Thymus (tissue), 11 donors: ENCODE measurements at regions not wholly inside any gene's neighbourhood (a gene's known extent, or its start where the extent isn't known, plus 50 kb on each side); places are given as distances from the start of the nearest gene placed in this dataset.
A peak's percentile ranks its signal among the peaks of the same experiment; 100 is the strongest.

Experiments used
- DNase-seq, 9 donors: peaks; one replicate each; pipeline ENCODE4 v3.0.0-alpha.2; 2013; ENCODE audit warnings: low spot score in 9 of 9, low read depth in 6 of 9, missing footprints in 1 of 9
- H3K27ac ChIP-seq, 2 donors: one replicate each; pipeline ENCODE4 v1.5.1; 2013; ENCODE audit warnings: control low read depth in 1 of 2, low read depth in 1 of 2, low read length in 1 of 2, mild to moderate bottlenecking in 1 of 2, moderate library complexity in 1 of 2
- H3K27me3 ChIP-seq, 2 donors: one replicate each; pipeline ENCODE4 v1.5.1; 2013; ENCODE audit warnings: low read length in 1 of 2; ENCODE audit not compliant: control insufficient read depth in 2 of 2, insufficient read depth in 1 of 2
- H3K36me3 ChIP-seq, 2 donors: one replicate each; pipeline ENCODE4 v1.5.1; 2013; ENCODE audit warnings: low read length in 1 of 2, mild to moderate bottlenecking in 1 of 2, moderate library complexity in 1 of 2; ENCODE audit not compliant: control insufficient read depth in 2 of 2, insufficient read depth in 2 of 2
- H3K4me1 ChIP-seq, 2 donors: one replicate each; pipeline ENCODE4 v1.5.1; 2013; ENCODE audit warnings: low read length in 2 of 2; ENCODE audit not compliant: control insufficient read depth in 2 of 2, insufficient read depth in 2 of 2
- H3K4me3 ChIP-seq, 2 donors: one replicate each; pipeline ENCODE4 v1.5.1; 2013; ENCODE audit warnings: low read length in 2 of 2, control low read depth in 1 of 2, mild to moderate bottlenecking in 1 of 2
- H3K9me3 ChIP-seq, 2 donors: one replicate each; pipeline ENCODE4 v1.5.1; 2013; ENCODE audit warnings: low read length in 1 of 2, mild to moderate bottlenecking in 1 of 2; ENCODE audit not compliant: control insufficient read depth in 2 of 2, insufficient read depth in 1 of 2
- WGBS: extraction: QIAGEN DNeasy Blood & Tissue Kit; methylation state at CpG from one replicate; pipeline ENCODE4 v1.1.7; 2013; 5-methylcytosine and 5-hydroxymethylcytosine counted together
- donor health status: healthy.

- DNase-seq = no peak
- Histone ChIP-seq H3K9me3 (no peaks in the 10 kb centered on the region), H3K4me1 (peaks cover 0 to 7% of the 10 kb centered on the region in 2 donors), H3K36me3 (no peaks in the 10 kb centered on the region), H3K4me3 (no peak overlapping the region), H3K27ac (no peak overlapping the region), H3K27me3 (no peaks in the 10 kb centered on the region)
- WGBS = 97% methylated on average over 3 of the region's 3 CpGs
These were observed 143.0 kb upstream of the SLC1A4 start for GRCh38 chr2:64846177-64846576.

GRCh38 chr2:64847930-64848329 is 141.3 kb upstream of the SLC1A4 start:
- 98% methylated on average over 5 of the region's 5 CpGs for WGBS

GRCh38 chr2:64848363-64848762 is 140.8 kb upstream of the SLC1A4 start:
- Histone ChIP-seq H3K27ac (peak overlapping the region in 1 of 2 donors; percentile 4), H3K27me3 (no peaks in the 10 kb centered on the region), H3K9me3 (no peaks in the 10 kb centered on the region), H3K4me3 (no peak overlapping the region), H3K36me3 (no peaks in the 10 kb centered on the region), H3K4me1 (peaks cover 0 to 12% of the 10 kb centered on the region in 2 donors)
- DNase-seq = no peak
- WGBS = 97% methylated on average over 5 of the region's 5 CpGs

More at GRCh38 chr2:64847930-64848329, 141.3 kb upstream of the SLC1A4 start:
- H3K27ac ChIP-seq = no peak overlapping the region
- H3K4me3 ChIP-seq = no peak overlapping the region
- DNase-seq = no peak
- H3K9me3 ChIP-seq = no peaks in the 10 kb centered on the region
- H3K4me1 ChIP-seq = peaks cover 0 to 8% of the 10 kb centered on the region in 2 donors
- no peaks in the 10 kb centered on the region for H3K27me3 ChIP-seq
- no peaks in the 10 kb centered on the region for H3K36me3 ChIP-seq

GRCh38 chr2:64848945-64849344 is 140.3 kb upstream of the SLC1A4 start:
- H3K4me1 ChIP-seq = peaks cover 0 to 12% of the 10 kb centered on the region in 2 donors
- H3K27me3 ChIP-seq = no peaks in the 10 kb centered on the region
- H3K9me3 ChIP-seq = no peaks in the 10 kb centered on the region
- no peak overlapping the region for H3K4me3 ChIP-seq
- H3K36me3 ChIP-seq = no peaks in the 10 kb centered on the region
- no peak overlapping the region for H3K27ac ChIP-seq
- DNase-seq = no peak

DNA sequence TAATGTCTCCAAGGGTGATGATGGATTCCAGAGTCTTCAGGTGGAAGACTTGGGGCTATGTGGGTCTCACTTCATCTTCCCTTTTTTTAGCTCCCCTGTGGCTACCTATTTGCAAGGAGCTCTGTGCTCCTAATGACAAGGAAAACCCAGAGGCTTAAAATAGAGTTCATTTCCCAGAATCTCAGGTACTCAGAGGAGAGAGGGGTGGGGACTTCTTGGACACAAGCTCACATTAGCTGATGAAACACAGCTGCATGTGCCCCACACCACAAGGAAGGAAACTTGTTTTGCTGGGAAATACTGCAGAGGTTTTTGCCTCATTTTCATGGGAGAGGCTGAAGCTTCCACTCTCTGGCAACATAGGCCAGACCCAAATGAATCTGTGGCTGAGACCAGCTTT is 138.6 kb upstream of the SLC1A4 start:
- no peak overlapping the region for H3K4me3 ChIP-seq
- no peak overlapping the region for H3K27ac ChIP-seq
- H3K36me3 ChIP-seq = no peaks in the 10 kb centered on the region
- peaks cover 0 to 20% of the 10 kb centered on the region in 2 donors for H3K4me1 ChIP-seq
- H3K27me3 ChIP-seq = no peaks in the 10 kb centered on the region
- no peaks in the 10 kb centered on the region for H3K9me3 ChIP-seq
- no peak for DNase-seq

- no peaks in the 10 kb centered on the region for H3K36me3 ChIP-seq
- no peak overlapping the region for H3K4me3 ChIP-seq
These were observed 136.4 kb upstream of the SLC1A4 start for GRCh38 chr2:64852771-64853241.

DNA sequence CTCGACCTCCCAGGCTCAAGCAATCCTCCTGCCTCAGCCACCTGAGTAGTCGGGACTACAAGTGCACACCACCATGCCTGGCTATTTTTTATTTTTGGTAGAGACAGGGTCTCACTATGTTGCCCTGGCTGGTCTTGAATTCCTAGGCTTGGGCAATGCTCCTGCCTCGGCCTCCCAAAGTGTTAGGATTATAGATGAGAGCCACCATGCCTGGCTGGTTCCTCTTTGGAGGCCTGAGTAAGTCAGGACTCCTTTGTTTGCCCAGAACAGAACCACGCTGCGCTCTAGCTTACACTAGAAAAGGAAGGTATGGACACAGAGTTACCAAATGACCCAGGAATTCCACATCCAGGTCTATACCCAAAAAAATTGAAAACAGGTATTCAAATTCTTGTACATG is 135.9 kb upstream of the SLC1A4 start:
- DNase-seq = no peak
- peaks cover 0 to under 1% of the 10 kb centered on the region in 2 donors for H3K9me3 ChIP-seq
- no peaks in the 10 kb centered on the region for H3K27me3 ChIP-seq
- WGBS = 98% methylated on average over 5 of the region's 5 CpGs
- H3K4me3 ChIP-seq = no peak overlapping the region
- peaks cover 0 to 27% of the 10 kb centered on the region in 2 donors for H3K4me1 ChIP-seq
- no peaks in the 10 kb centered on the region for H3K36me3 ChIP-seq
- no peak overlapping the region for H3K27ac ChIP-seq

More at GRCh38 chr2:64852771-64853241, 136.4 kb upstream of the SLC1A4 start:
- no peak for DNase-seq
- no peaks in the 10 kb centered on the region for H3K9me3 ChIP-seq
- H3K27ac ChIP-seq = no peak overlapping the region
- H3K4me1 ChIP-seq = peaks cover 0 to 24% of the 10 kb centered on the region in 2 donors
- no peaks in the 10 kb centered on the region for H3K27me3 ChIP-seq
- 59% methylated on average over 4 of the region's 4 CpGs for WGBS

- no peak overlapping the region for H3K4me3 ChIP-seq
- H3K27me3 ChIP-seq = no peaks in the 10 kb centered on the region
- WGBS = 98% methylated on average over 1 of the region's 1 CpG
- no peak for DNase-seq
- peaks cover 0 to 4% of the 10 kb centered on the region in 2 donors for H3K9me3 ChIP-seq
- H3K36me3 ChIP-seq = no peaks in the 10 kb centered on the region
- peaks cover 0 to 31% of the 10 kb centered on the region in 2 donors for H3K4me1 ChIP-seq
- no peak overlapping the region for H3K27ac ChIP-seq
These were observed 135.3 kb upstream of the SLC1A4 start for GRCh38 chr2:64853894-64854293.

- DNase-seq = no peak
- no peak overlapping the region for H3K27ac ChIP-seq
These were observed 134.4 kb upstream of the SLC1A4 start for GRCh38 chr2:64854773-64855237.

More at GRCh38 chr2:64854773-64855237, 134.4 kb upstream of the SLC1A4 start:
- no peak overlapping the region for H3K4me3 ChIP-seq
- peaks cover 3 to 37% of the 10 kb centered on the region in 2 donors for H3K4me1 ChIP-seq
- no peaks in the 10 kb centered on the region for H3K36me3 ChIP-seq
- peaks cover 0 to 7% of the 10 kb centered on the region in 2 donors for H3K9me3 ChIP-seq
- WGBS = 100% methylated on average over 1 of the region's 1 CpG
- peaks cover 0 to 5% of the 10 kb centered on the region in 2 donors for H3K27me3 ChIP-seq
